ENCODE measurements at regions not wholly inside any gene's neighbourhood (a gene's known extent, or its start where the extent isn't known, plus 50 kb on each side); places are given as distances from the start of the nearest gene placed in this dataset.

DNA sequence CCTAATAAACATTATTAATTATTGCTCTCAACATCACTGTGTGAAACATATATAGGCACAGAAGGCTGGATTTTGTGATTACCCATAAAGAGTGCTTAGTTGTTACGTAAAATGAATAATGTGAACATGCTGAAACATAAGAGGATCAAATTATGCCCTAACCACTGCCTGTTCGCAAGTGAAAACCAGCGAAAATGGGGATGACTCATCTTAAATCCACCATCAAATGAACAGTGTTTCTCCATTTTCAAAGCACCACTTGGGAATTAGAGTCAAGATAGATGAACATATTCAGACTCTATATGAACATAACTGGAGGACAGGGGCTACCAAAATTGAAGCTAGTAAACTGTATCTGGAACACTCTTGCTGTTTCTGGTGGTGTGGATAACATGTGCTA, 386.2 kb downstream of the HHIPL2 start:
- no peaks in the 10 kb centered on the region for H3K4me1 Mint-ChIP-seq

DNA sequence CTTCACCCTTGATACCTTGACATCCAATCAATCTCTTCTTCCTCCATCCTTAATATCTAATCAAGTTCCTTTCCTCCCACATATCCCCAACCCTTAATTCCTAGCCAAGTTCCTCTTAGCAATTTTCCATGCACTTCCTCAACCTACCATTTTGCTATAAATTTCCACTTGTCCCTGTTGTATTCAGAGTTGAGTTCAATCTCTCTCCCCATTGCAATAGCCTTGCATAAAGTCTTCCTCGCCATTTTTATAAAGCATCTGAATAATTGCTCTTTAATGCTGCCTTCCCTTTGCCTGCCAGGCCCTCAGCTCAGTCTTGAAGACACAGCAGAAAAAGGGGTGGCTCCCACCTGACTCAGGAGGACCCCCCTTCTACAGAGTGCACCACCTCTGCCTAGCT, 390.3 kb downstream of the HHIPL2 start:
- ChIA-PET POLR2A (no interaction called here), CTCF (no interaction called here)
- DNase-seq (no peak), ATAC-seq (ENCODE audit: low read depth) (no peak)
- Mint-ChIP-seq H3K27ac (no peak overlapping the region), H3K4me1 (no peaks in the 10 kb centered on the region), H3K4me3 (no peak overlapping the region), H3K36me3 (ENCODE audit: low read depth) (no peaks in the 10 kb centered on the region), H3K9me3 (peaks cover 10% of the 10 kb centered on the region), H3K27me3 (no peaks in the 10 kb centered on the region)
- TF ChIP-seq, protein P1, sequence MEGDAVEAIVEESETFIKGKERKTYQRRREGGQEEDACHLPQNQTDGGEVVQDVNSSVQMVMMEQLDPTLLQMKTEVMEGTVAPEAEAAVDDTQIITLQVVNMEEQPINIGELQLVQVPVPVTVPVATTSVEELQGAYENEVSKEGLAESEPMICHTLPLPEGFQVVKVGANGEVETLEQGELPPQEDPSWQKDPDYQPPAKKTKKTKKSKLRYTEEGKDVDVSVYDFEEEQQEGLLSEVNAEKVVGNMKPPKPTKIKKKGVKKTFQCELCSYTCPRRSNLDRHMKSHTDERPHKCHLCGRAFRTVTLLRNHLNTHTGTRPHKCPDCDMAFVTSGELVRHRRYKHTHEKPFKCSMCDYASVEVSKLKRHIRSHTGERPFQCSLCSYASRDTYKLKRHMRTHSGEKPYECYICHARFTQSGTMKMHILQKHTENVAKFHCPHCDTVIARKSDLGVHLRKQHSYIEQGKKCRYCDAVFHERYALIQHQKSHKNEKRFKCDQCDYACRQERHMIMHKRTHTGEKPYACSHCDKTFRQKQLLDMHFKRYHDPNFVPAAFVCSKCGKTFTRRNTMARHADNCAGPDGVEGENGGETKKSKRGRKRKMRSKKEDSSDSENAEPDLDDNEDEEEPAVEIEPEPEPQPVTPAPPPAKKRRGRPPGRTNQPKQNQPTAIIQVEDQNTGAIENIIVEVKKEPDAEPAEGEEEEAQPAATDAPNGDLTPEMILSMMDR (IDR thresholded peaks at IDR 0.05): no peak
- intact Hi-C loops (cut with micrococcal nuclease): no loop called here

More for the DNA sequence above, 386.2 kb downstream of the HHIPL2 start:
- Mint-ChIP-seq H3K9me3 (peaks cover 10% of the 10 kb centered on the region), H3K27ac (no peak overlapping the region), H3K27me3 (no peaks in the 10 kb centered on the region), H3K36me3 (ENCODE audit: low read depth) (no peaks in the 10 kb centered on the region), H3K4me3 (no peak overlapping the region)
- POLR2A ChIA-PET: no interaction called here
- no peak for ATAC-seq (ENCODE audit: low read depth)
- CTCF ChIA-PET: interaction anchor here (1.7 kb wide), 1 partner anchor 683 kb away, joined by 5 read pairs; no protein-coding TSS in a partner anchor
- TF ChIP-seq, protein P1 (IDR thresholded peaks at IDR 0.05): no peak
- no peak for DNase-seq
- intact Hi-C loops (cut with micrococcal nuclease): loop anchor here (10.0 kb wide), 1 partner anchor 617 kb away; no protein-coding TSS in a partner anchor

DNA sequence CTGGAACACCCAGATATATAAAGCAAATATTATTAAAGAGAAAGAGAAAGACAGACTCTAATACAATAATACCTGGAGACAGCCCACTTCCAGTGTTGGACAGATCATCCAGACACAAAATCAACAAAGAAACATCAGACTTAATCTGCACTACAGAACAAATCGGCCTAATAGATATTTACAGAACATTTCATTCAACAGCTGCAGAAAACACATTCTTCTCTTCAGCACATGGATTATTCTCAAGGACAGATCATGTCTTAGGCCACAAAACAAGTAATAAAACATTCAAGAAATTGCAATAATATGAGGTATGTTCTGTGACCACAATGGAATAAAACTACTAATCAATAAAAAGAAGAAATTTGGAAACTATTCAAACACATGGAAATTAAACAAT, 398.3 kb upstream of the DUSP10 start:
- CTCF ChIA-PET: no interaction called here
- Mint-ChIP-seq H3K36me3 (ENCODE audit: low read depth) (no peaks in the 10 kb centered on the region), H3K4me3 (no peak overlapping the region), H3K4me1 (no peaks in the 10 kb centered on the region), H3K27ac (no peak overlapping the region), H3K9me3 (peaks cover 6% of the 10 kb centered on the region), H3K27me3 (peaks cover 2% of the 10 kb centered on the region)
- intact Hi-C loops (cut with micrococcal nuclease): no loop called here
- TF ChIP-seq, protein P1 (IDR thresholded peaks at IDR 0.05): no peak
- ATAC-seq (ENCODE audit: low read depth) (no peak), DNase-seq (no peak)
- POLR2A ChIA-PET: no interaction called here

DNA sequence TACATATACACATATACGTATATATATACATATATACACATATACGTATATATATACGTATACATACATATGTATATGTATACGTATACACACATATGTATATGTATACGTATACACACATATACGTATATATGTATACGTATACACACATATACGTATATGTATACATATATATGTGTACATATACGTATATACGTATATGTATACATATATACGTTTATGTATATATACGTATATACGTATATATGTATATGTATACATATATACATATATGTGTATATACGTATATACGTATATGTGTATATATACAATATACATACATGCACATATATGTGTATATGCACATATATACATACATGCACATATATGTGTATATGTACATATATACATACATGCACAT, 396.2 kb upstream of the DUSP10 start:
- CTCF ChIA-PET: no interaction called here
- TF ChIP-seq, protein P1 (IDR thresholded peaks at IDR 0.05): no peak
- POLR2A ChIA-PET: no interaction called here

DNA sequence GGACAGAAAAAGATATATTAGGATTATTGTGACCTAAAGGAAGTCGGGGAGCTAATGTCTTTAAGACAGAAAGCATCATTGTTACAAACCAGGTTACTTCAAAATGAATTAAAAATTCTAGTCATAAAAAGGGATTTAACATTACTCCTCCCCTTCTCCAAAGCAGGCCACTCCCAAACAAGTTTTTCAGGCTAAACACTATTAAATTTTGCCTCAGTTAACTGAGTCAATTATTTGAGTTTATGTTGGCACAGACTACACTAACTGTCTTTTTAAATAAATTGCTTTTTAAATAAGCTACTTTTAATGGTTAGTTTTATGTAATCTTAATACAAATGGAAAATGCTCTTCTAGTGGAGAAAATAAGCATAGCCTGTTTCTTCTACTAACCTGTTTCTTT, 395.0 kb upstream of the DUSP10 start:
- H3K9me3 Mint-ChIP-seq: no peaks in the 10 kb centered on the region
- no peaks in the 10 kb centered on the region for H3K27me3 Mint-ChIP-seq
- H3K4me1 Mint-ChIP-seq: no peaks in the 10 kb centered on the region
- intact Hi-C loops (cut with micrococcal nuclease): no loop called here
- CTCF ChIA-PET: no interaction called here
- POLR2A ChIA-PET: no interaction called here
- no peaks in the 10 kb centered on the region for H3K36me3 Mint-ChIP-seq (ENCODE audit: low read depth)
- TF ChIP-seq, protein P1 (IDR thresholded peaks at IDR 0.05): no peak
- no peak overlapping the region for H3K4me3 Mint-ChIP-seq
- DNase-seq: no peak
- no peak overlapping the region for H3K27ac Mint-ChIP-seq
- no peak for ATAC-seq (ENCODE audit: low read depth)

More for the DNA sequence above, 396.2 kb upstream of the DUSP10 start:
- Mint-ChIP-seq H3K9me3 (peaks cover 6% of the 10 kb centered on the region), H3K27ac (no peak overlapping the region), H3K4me3 (no peak overlapping the region), H3K4me1 (no peaks in the 10 kb centered on the region), H3K36me3 (ENCODE audit: low read depth) (no peaks in the 10 kb centered on the region), H3K27me3 (peaks cover 2% of the 10 kb centered on the region)
- ATAC-seq (ENCODE audit: low read depth) (no peak), DNase-seq (no peak)
- intact Hi-C loops (cut with micrococcal nuclease): no loop called here
